Upper lobe of left lung (tissue), 6 donors: ENCODE measurements at regions not wholly inside any gene's neighbourhood (a gene's known extent, or its start where the extent isn't known, plus 50 kb on each side); places are given as distances from the start of the nearest gene placed in this dataset.

ENCODE experiments used
- ATAC-seq, 2 donors: fragments of 200-7000 bp; cut with Tn5 transposase; one replicate each; pipeline ENCODE4 v1.9.1; 2022; ENCODE audit warnings: mild to moderate bottlenecking in 2 of 2, moderate library complexity in 2 of 2; ENCODE audit not compliant: low FRiP score in 2 of 2
- DNase-seq, 2 donors: peaks; one replicate each; pipeline ENCODE4 v3.0.0-alpha.2; 2019 to 2020
- H3K27ac ChIP-seq, 4 donors: fragments of 200-600 bp; sonication (generic); one replicate each; pipeline ENCODE4 v1.5.1; 2016 to 2019
- H3K27me3 ChIP-seq, 4 donors: fragments of 200-600 bp; sonication (generic); one replicate each; pipeline ENCODE4 v1.5.1; 2017 to 2019
- H3K36me3 ChIP-seq, 4 donors: fragments of 200-600 bp; sonication (generic); one replicate each; pipeline ENCODE4 v1.5.1; 2016 to 2019
- H3K4me1 ChIP-seq, 4 donors: fragments of 200-600 bp; sonication (generic); one replicate each; pipeline ENCODE4 v1.5.1; 2018 to 2019
- H3K4me3 ChIP-seq, 4 donors: fragments of 200-600 bp; sonication (generic); one replicate each; pipeline ENCODE4 v1.5.1; 2017 to 2019; ENCODE audit warnings: mild to moderate bottlenecking in 2 of 4, moderate library complexity in 1 of 4
- H3K9me3 ChIP-seq, 4 donors: fragments of 200-600 bp; sonication (generic); one replicate each; pipeline ENCODE4 v1.5.1; 2018 to 2019
- CTCF ChIP-seq, 6 experiments: fragments of 450-650 bp in 4 of 6; fragments of 200-600 bp in 2 of 6; sonication (generic) in 2 of 6; IDR thresholded peaks; one replicate each; pipeline ENCODE4 v1.5.1; 2016 to 2019; ENCODE audit warnings: antibody characterized with exemption in 6 of 6
- EP300 ChIP-seq, 4 donors: sonication (generic); formaldehyde crosslinking; IDR thresholded peaks; one replicate each; pipeline ENCODE4 v1.5.1; 2017; ENCODE audit warnings: antibody characterized with exemption in 4 of 4, control low read depth in 2 of 4
- POLR2A ChIP-seq, 4 donors: fragments of 450-650 bp; IDR thresholded peaks; one replicate each; pipeline ENCODE4 v1.5.1; 2016 to 2017; ENCODE audit warnings: antibody characterized with exemption in 4 of 4, mild to moderate bottlenecking in 2 of 4
- POLR2AphosphoS5 ChIP-seq, 2 donors: sonication (generic); formaldehyde crosslinking; IDR thresholded peaks; one replicate each; pipeline ENCODE4 v1.5.1; 2017; ENCODE audit warnings: antibody characterized with exemption in 2 of 2
- WGBS, 2 donors: methylation state at CpG; one replicate each; pipeline ENCODE4 v1.1.5; 2017 to 2018; 5-methylcytosine and 5-hydroxymethylcytosine counted together
- donor health status: DM: no; HTN: no; CAD: no; lungs with moderate emphysema.
- donor health status: DM: no; HTN: yes; CAD: no; lungs with severe emphysema.

GRCh38 chr1:34346128-34346527 lies 169.4 kb downstream of the C1orf94 start:
- Histone ChIP-seq H3K36me3 (no peaks in the 10 kb centered on the region), H3K4me3 (no peak overlapping the region), H3K9me3 (no peaks in the 10 kb centered on the region), H3K27ac (no peak overlapping the region), H3K27me3 (no peaks in the 10 kb centered on the region), H3K4me1 (no peaks in the 10 kb centered on the region)
- 36 to 39% methylated on average over 3 of the region's 3 CpGs for WGBS, 2 donors
- DNase-seq (peak in 1 of 2 donors; percentile 39), ATAC-seq (peak in 1 of 2 donors; percentile 12)
- TF ChIP-seq EP300 (IDR thresholded peaks at IDR 0.05): peak in 1 of 4 donors; percentile 60
- no peak for TF ChIP-seq CTCF (IDR thresholded peaks at IDR 0.05)

- no peak for TF ChIP-seq CTCF (IDR thresholded peaks at IDR 0.05)
- no peak for TF ChIP-seq POLR2A (IDR thresholded peaks at IDR 0.05)
- no peak for TF ChIP-seq EP300 (IDR thresholded peaks at IDR 0.05)
- TF ChIP-seq POLR2AphosphoS5 (IDR thresholded peaks at IDR 0.05): no peak
- DNase-seq (no peak), ATAC-seq (no peak)
- Histone ChIP-seq H3K4me1 (no peaks in the 10 kb centered on the region), H3K9me3 (no peaks in the 10 kb centered on the region), H3K4me3 (no peak overlapping the region), H3K27me3 (no peaks in the 10 kb centered on the region), H3K27ac (no peak overlapping the region), H3K36me3 (no peaks in the 10 kb centered on the region)
- 89% methylated on average over 2 of the region's 2 CpGs for WGBS, 2 donors
Observed at GRCh38 chr1:34353409-34353808, 176.7 kb downstream of the C1orf94 start.

- Histone ChIP-seq H3K27me3 (no peaks in the 10 kb centered on the region), H3K27ac (no peak overlapping the region), H3K4me1 (no peaks in the 10 kb centered on the region), H3K36me3 (no peaks in the 10 kb centered on the region), H3K4me3 (no peak overlapping the region), H3K9me3 (no peaks in the 10 kb centered on the region)
- WGBS, 2 donors: 62 to 68% methylated on average over 2 of the region's 2 CpGs
- no peak for TF ChIP-seq POLR2AphosphoS5 (IDR thresholded peaks at IDR 0.05)
- no peak for TF ChIP-seq POLR2A (IDR thresholded peaks at IDR 0.05)
- TF ChIP-seq EP300 (IDR thresholded peaks at IDR 0.05): no peak
- TF ChIP-seq CTCF (IDR thresholded peaks at IDR 0.05): no peak
- ATAC-seq (no peak), DNase-seq (no peak)
Observed at GRCh38 chr1:34354367-34354766, 177.7 kb downstream of the C1orf94 start.

GRCh38 chr1:34356853-34357252 lies 180.1 kb downstream of the C1orf94 start:
- no peaks in the 10 kb centered on the region for H3K36me3 ChIP-seq
- no peaks in the 10 kb centered on the region for H3K4me1 ChIP-seq
- TF ChIP-seq EP300 (IDR thresholded peaks at IDR 0.05) (peak in 1 of 4 donors; percentile 58), POLR2AphosphoS5 (IDR thresholded peaks at IDR 0.05) (no peak)
- no peaks in the 10 kb centered on the region for H3K27me3 ChIP-seq
- H3K4me3 ChIP-seq: no peak overlapping the region
- H3K9me3 ChIP-seq: no peaks in the 10 kb centered on the region
- no peak overlapping the region for H3K27ac ChIP-seq
- 54 to 69% methylated on average over 4 of the region's 4 CpGs for WGBS, 2 donors
- DNase-seq: peak in 1 of 2 donors; percentile 85
- peak; percentile 33 to 71 for ATAC-seq

- Histone ChIP-seq H3K4me3 (no peak overlapping the region), H3K27ac (no peak overlapping the region), H3K9me3 (no peaks in the 10 kb centered on the region), H3K36me3 (no peaks in the 10 kb centered on the region), H3K27me3 (no peaks in the 10 kb centered on the region), H3K4me1 (no peaks in the 10 kb centered on the region)
- no peak for ATAC-seq
- DNase-seq: no peak
- 52 to 81% methylated on average over 2 of the region's 2 CpGs for WGBS, 2 donors
- TF ChIP-seq EP300 (IDR thresholded peaks at IDR 0.05): no peak
- no peak for TF ChIP-seq POLR2A (IDR thresholded peaks at IDR 0.05)
Observed at GRCh38 chr1:34358636-34359035, 181.9 kb downstream of the C1orf94 start.

GRCh38 chr1:34359411-34359810 lies 182.7 kb downstream of the C1orf94 start:
- H3K27ac ChIP-seq: no peak overlapping the region
- H3K27me3 ChIP-seq: no peaks in the 10 kb centered on the region
- H3K4me3 ChIP-seq: no peak overlapping the region
- no peak for DNase-seq
- 88 to 96% methylated on average over 4 of the region's 4 CpGs for WGBS, 2 donors
- no peak for TF ChIP-seq POLR2A (IDR thresholded peaks at IDR 0.05)
- no peak for TF ChIP-seq EP300 (IDR thresholded peaks at IDR 0.05)
- no peak for TF ChIP-seq POLR2AphosphoS5 (IDR thresholded peaks at IDR 0.05)
- H3K9me3 ChIP-seq: no peaks in the 10 kb centered on the region
- ATAC-seq: no peak
- H3K4me1 ChIP-seq: no peaks in the 10 kb centered on the region
- no peaks in the 10 kb centered on the region for H3K36me3 ChIP-seq
